Activated CD8-positive, alpha-beta memory T cell treated with anti-CD3 and anti-CD28 coated beads, Interleukin-2, amount 10 ng/mL, durations not matched to agents 7 days and 5 days (primary cell): ENCODE measurements at regions not wholly inside any gene's neighbourhood (a gene's known extent, or its start where the extent isn't known, plus 50 kb on each side); places are given as distances from the start of the nearest gene placed in this dataset.
A peak's percentile ranks its signal among the peaks of the same experiment; 100 is the strongest.

ENCODE experiments used
- ATAC-seq: fragments of 150-1000 bp; cut with Tn5 transposase; one replicate; pipeline ENCODE4 v1.10.0; 2021; ENCODE audit warnings: moderate library complexity
- CTCF ChIA-PET: fragments of 350-600 bp; sonication (Branson Sonifier 250); formaldehyde crosslinking; loops from one replicate; lab custom pipeline; 2021; ENCODE audit warnings: antibody characterized with exemption; lab: Charles Lee
- DNase-seq: peaks from one replicate; pipeline ENCODE4 v3.0.0-alpha.2; 2020
- H3K27ac Mint-ChIP-seq: one replicate; pipeline ENCODE4 v1.8.0; 2021; ENCODE audit warnings: mild to moderate bottlenecking, mixed read lengths
- H3K27me3 Mint-ChIP-seq: one replicate; pipeline ENCODE4 v1.8.0; 2021; ENCODE audit warnings: mixed read lengths
- H3K36me3 Mint-ChIP-seq: one replicate; pipeline ENCODE4 v1.8.0; 2021; ENCODE audit warnings: mild to moderate bottlenecking, mixed read lengths
- H3K4me1 Mint-ChIP-seq: one replicate; pipeline ENCODE4 v1.8.0; 2021; ENCODE audit warnings: mixed read lengths
- H3K4me3 Mint-ChIP-seq: one replicate; pipeline ENCODE4 v1.8.0; 2021; ENCODE audit warnings: mild to moderate bottlenecking, moderate library complexity, mixed read lengths
- H3K9me3 Mint-ChIP-seq: one replicate; pipeline ENCODE4 v1.8.0; 2022; ENCODE audit warnings: low read depth, mixed read lengths

DNA sequence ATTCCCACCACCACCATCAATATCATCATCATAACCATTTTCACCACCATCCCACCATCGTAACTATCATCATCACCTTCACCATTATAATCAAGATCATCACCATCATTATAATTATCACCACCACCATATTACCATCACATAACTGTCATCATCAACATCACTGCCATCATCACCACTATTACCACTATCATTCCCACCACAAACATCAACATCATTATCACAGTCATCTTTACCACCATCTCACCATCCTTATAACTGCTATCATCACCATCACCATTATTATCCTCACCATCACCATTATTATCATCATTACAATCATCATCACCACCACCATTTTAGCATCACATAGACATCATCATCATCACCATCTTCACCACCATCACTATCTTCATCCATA, 167.1 kb upstream of the ZMIZ1 start:
- no peaks in the 10 kb centered on the region for H3K4me1 Mint-ChIP-seq
- H3K9me3 Mint-ChIP-seq = no peaks in the 10 kb centered on the region
- no peaks in the 10 kb centered on the region for H3K27me3 Mint-ChIP-seq
- ATAC-seq = no peak
- H3K27ac Mint-ChIP-seq = no peak overlapping the region
- no peak for DNase-seq
- H3K36me3 Mint-ChIP-seq = no peaks in the 10 kb centered on the region
- CTCF ChIA-PET = no interaction called here
- no peak overlapping the region for H3K4me3 Mint-ChIP-seq

DNA sequence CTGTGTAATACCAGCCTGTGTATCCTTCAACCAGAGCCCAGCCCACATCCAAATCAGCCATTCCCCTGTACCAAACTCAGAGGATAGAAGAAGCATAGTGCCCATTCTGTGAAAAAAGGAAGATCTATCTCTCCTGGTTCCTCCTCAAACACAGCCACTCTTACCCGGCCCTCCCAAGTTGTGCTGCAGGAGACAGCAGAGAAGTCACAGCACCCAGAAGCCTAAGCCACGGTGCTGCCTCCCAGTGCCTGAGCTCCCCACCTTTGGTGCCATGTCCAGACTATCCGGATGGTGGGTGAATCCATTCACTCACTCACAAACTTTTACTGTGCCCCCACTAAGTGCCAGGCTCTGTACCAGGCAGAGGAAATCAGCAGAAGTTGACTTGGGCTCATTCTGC, 166.0 kb upstream of the ZMIZ1 start:
- Mint-ChIP-seq H3K4me1 (no peaks in the 10 kb centered on the region), H3K4me3 (no peak overlapping the region), H3K9me3 (no peaks in the 10 kb centered on the region), H3K27me3 (no peaks in the 10 kb centered on the region), H3K36me3 (no peaks in the 10 kb centered on the region), H3K27ac (no peak overlapping the region)
- no peak for ATAC-seq
- CTCF ChIA-PET = no interaction called here
- peak; percentile 33 for DNase-seq

DNA sequence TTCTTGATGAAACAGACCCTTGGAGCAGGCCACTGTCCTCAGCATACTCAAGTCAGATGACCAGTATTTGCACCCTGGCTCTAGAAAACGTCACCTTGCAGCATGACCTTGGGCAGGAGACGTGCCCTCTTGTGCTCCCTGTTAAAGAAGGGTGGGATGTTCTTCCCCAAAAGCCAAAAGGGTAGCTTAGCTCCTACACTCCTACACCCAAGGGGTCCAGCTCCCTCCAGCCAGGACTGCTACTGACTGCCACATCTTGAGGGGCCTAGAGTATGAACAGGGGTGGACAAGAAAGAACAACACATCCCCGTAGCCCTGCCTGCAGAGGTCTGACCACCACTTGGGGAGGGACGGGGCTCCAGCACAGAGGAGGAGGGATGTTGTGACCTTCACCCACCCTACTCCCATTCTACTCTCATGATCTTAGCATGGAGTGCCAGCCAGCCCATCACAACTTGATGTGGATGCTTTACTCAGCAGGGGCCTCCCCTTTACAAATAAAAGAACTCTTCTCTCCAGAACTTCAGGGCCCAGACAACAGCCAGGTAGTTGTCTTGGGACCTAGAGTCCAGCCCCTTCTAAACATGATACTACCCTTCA, 165.3 kb upstream of the ZMIZ1 start:
- CTCF ChIA-PET = no interaction called here
- Mint-ChIP-seq H3K4me1 (no peaks in the 10 kb centered on the region), H3K9me3 (no peaks in the 10 kb centered on the region), H3K4me3 (no peak overlapping the region), H3K27ac (no peak overlapping the region), H3K36me3 (no peaks in the 10 kb centered on the region), H3K27me3 (no peaks in the 10 kb centered on the region)
- no peak for ATAC-seq
- peak; percentile 15 for DNase-seq

- no peaks in the 10 kb centered on the region for H3K36me3 Mint-ChIP-seq
- ATAC-seq (no peak), DNase-seq (peak; percentile 11)
- no peak overlapping the region for H3K4me3 Mint-ChIP-seq
- H3K4me1 Mint-ChIP-seq = no peaks in the 10 kb centered on the region
- H3K27me3 Mint-ChIP-seq = no peaks in the 10 kb centered on the region
- no peaks in the 10 kb centered on the region for H3K9me3 Mint-ChIP-seq
- H3K27ac Mint-ChIP-seq = no peak overlapping the region
- CTCF ChIA-PET = no interaction called here
Observed at GRCh38 chr10:78904196-78904595, 164.6 kb upstream of the ZMIZ1 start.

- H3K27ac Mint-ChIP-seq = no peak overlapping the region
Observed at GRCh38 chr10:78905015-78905956, 163.5 kb upstream of the ZMIZ1 start.

GRCh38 chr10:78905957-78906308, 162.8 kb upstream of the ZMIZ1 start:
- peak; percentile 25 for DNase-seq
- H3K4me3 Mint-ChIP-seq = no peak overlapping the region
- CTCF ChIA-PET = interaction anchor here (1.2 kb wide), 1 partner anchor 291 kb away, joined by 4 read pairs; no protein-coding TSS in a partner anchor

More at GRCh38 chr10:78905015-78905956, 163.5 kb upstream of the ZMIZ1 start:
- H3K4me1 Mint-ChIP-seq = no peaks in the 10 kb centered on the region
- ATAC-seq = no peak
- H3K4me3 Mint-ChIP-seq = no peak overlapping the region
- peak; percentile 7 for DNase-seq
- CTCF ChIA-PET = interaction anchor here (1.2 kb wide), 1 partner anchor 292 kb away, joined by 4 read pairs; no protein-coding TSS in a partner anchor
- no peaks in the 10 kb centered on the region for H3K36me3 Mint-ChIP-seq
- H3K9me3 Mint-ChIP-seq = no peaks in the 10 kb centered on the region
- no peaks in the 10 kb centered on the region for H3K27me3 Mint-ChIP-seq

DNA sequence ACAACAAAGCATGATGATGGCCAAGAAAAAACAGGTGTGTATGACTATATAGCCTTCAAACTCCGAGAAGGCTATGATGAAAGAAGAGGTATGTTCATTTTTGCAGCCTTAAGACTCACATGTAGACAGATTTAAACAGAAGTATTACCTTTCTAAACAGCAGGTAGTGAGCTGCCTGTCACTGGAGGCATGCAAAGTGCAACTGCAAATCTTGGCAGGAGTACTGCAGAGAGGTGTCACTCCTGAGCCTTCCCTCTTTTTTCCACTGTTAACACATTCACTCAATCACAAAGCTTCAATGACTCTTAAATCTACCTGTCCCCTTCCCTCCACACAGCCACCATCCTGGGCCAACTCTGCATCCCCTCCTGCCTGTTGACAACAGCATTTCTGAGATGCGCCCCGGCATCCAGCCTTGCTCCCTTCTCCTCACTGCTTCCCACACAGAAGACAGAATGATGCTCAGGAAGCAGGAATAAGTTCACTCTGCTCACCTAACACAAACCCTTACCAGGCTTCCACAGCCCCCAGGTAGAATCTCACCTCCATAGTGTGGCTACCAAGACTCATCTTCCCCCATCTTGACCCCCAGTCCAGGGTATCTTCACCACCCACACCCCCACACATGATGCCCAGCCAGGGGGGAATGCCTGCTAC, 161.9 kb upstream of the ZMIZ1 start:
- Mint-ChIP-seq H3K27me3 (no peaks in the 10 kb centered on the region), H3K36me3 (no peaks in the 10 kb centered on the region), H3K4me1 (no peaks in the 10 kb centered on the region), H3K4me3 (no peak overlapping the region), H3K27ac (no peak overlapping the region), H3K9me3 (no peaks in the 10 kb centered on the region)
- CTCF ChIA-PET = no interaction called here
- DNase-seq = peak; percentile 29
- ATAC-seq = no peak

More at GRCh38 chr10:78905957-78906308, 162.8 kb upstream of the ZMIZ1 start:
- H3K27me3 Mint-ChIP-seq = no peaks in the 10 kb centered on the region
- no peaks in the 10 kb centered on the region for H3K36me3 Mint-ChIP-seq
- ATAC-seq = no peak
- H3K4me1 Mint-ChIP-seq = no peaks in the 10 kb centered on the region
- H3K27ac Mint-ChIP-seq = no peak overlapping the region
- H3K9me3 Mint-ChIP-seq = no peaks in the 10 kb centered on the region

DNA sequence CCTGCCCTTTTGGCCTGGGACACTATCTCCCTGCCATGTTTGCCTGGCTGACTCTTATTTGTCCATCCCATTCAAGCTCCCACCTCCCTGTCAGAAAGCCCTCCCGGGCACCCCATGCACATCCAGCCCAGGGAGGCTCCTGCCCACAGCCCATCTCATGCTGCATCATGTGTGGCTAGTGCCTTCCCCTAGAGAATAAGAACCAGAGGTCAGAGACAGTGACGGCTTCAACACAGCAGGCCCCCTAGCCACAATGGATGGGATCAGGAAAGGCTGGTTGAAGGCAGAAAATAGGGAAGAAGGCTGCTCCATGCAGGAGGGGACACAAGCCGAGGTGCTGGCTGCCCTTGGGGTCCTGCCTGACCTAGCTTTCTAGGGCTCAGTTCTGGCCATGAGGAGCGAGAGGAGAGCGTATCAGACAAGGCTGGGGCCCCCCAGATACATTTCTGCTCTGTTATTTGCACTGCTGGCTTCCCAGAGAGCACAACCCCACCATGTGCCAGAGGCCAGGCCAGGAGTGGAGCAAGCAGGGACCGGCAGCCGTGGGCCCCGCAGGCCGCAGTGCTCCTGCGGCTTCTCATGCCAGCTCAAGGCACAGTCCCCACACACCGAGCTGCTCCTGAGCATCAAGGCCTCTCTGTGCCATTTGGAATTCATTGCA, 161.1 kb upstream of the ZMIZ1 start:
- DNase-seq (peak; percentile 9), ATAC-seq (no peak)
- H3K9me3 Mint-ChIP-seq = no peaks in the 10 kb centered on the region
- H3K27me3 Mint-ChIP-seq = no peaks in the 10 kb centered on the region
- H3K36me3 Mint-ChIP-seq = no peaks in the 10 kb centered on the region
- no peak overlapping the region for H3K4me3 Mint-ChIP-seq
- CTCF ChIA-PET = no interaction called here
- no peak overlapping the region for H3K27ac Mint-ChIP-seq
- no peaks in the 10 kb centered on the region for H3K4me1 Mint-ChIP-seq

DNA sequence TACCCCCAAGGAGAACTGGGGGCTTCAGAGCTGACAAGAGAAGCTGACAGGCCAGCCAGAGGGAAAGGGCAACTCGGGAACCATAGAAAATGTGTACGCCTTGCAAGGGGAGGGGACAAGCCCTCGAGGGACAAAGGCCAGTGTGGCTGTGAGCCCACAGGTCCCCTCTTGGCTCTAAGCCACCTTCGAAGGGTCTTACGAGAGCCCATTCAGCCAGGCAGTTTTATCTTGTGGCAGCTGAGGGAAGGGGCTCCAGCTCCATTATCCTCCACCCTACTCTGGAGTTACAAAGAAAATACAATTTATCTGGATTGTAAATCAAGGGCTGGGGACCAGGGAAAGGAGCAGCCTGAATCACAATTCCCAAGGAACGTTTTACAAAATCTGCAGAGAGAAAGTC, 159.5 kb upstream of the ZMIZ1 start:
- CTCF ChIA-PET = no interaction called here
- no peaks in the 10 kb centered on the region for H3K9me3 Mint-ChIP-seq
- no peaks in the 10 kb centered on the region for H3K36me3 Mint-ChIP-seq

GRCh38 chr10:78910021-78910420, 158.7 kb upstream of the ZMIZ1 start:
- ATAC-seq = no peak

More for the DNA sequence above, 159.5 kb upstream of the ZMIZ1 start:
- Mint-ChIP-seq H3K27ac (no peak overlapping the region), H3K4me3 (no peak overlapping the region), H3K4me1 (no peaks in the 10 kb centered on the region), H3K27me3 (no peaks in the 10 kb centered on the region)
- no peak for DNase-seq
- no peak for ATAC-seq

DNA sequence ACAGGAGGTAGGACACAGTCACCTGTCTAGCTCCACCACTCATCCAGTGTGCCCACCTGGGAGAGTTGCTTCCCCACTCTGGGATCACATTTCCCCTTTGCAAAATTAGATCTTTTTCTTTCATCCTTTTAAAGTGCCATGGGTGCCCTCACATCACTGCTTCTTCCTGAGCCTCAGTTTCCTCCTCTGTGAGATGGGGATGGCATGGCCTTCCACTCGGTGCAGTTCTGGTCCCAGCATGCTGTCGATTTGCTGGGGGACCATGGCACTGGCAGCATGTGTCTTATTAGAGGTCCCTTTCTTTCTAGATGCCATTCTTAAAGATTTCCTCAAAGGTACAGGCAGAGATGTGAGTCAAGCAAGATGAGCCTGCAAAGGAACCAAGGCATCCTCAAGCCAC, 158.3 kb upstream of the ZMIZ1 start:
- no peaks in the 10 kb centered on the region for H3K9me3 Mint-ChIP-seq
- no peaks in the 10 kb centered on the region for H3K4me1 Mint-ChIP-seq
- no peak overlapping the region for H3K27ac Mint-ChIP-seq
- H3K27me3 Mint-ChIP-seq = no peaks in the 10 kb centered on the region
- DNase-seq = no peak
- CTCF ChIA-PET = no interaction called here
- no peak for ATAC-seq
- H3K36me3 Mint-ChIP-seq = no peaks in the 10 kb centered on the region
- H3K4me3 Mint-ChIP-seq = no peak overlapping the region

More at GRCh38 chr10:78910021-78910420, 158.7 kb upstream of the ZMIZ1 start:
- Mint-ChIP-seq H3K9me3 (no peaks in the 10 kb centered on the region), H3K4me1 (no peaks in the 10 kb centered on the region), H3K4me3 (no peak overlapping the region), H3K27ac (no peak overlapping the region), H3K27me3 (no peaks in the 10 kb centered on the region), H3K36me3 (no peaks in the 10 kb centered on the region)
- CTCF ChIA-PET = no interaction called here
- DNase-seq = no peak

GRCh38 chr10:78910886-78911285, 157.9 kb upstream of the ZMIZ1 start:
- H3K27ac Mint-ChIP-seq = no peak overlapping the region
- DNase-seq (no peak), ATAC-seq (no peak)
- no peaks in the 10 kb centered on the region for H3K9me3 Mint-ChIP-seq
- no peaks in the 10 kb centered on the region for H3K36me3 Mint-ChIP-seq
- H3K4me1 Mint-ChIP-seq = no peaks in the 10 kb centered on the region
- H3K4me3 Mint-ChIP-seq = no peak overlapping the region
- CTCF ChIA-PET = no interaction called here
- H3K27me3 Mint-ChIP-seq = no peaks in the 10 kb centered on the region
